CD4-positive, alpha-beta memory T cell (primary cell): ENCODE measurements at regions not wholly inside any gene's neighbourhood (a gene's known extent, or its start where the extent isn't known, plus 50 kb on each side); places are given as distances from the start of the nearest gene placed in this dataset.

ENCODE experiments used
- CTCF ChIA-PET: fragments of 350-600 bp; sonication (Branson Sonifier 250); formaldehyde crosslinking; loops from one replicate; lab custom pipeline; 2021; ENCODE audit warnings: inconsistent platforms; ENCODE audit not compliant: partially characterized antibody; lab: Charles Lee
- POLR2A ChIA-PET: fragments of 350-600 bp; sonication (Branson Sonifier 250); formaldehyde crosslinking; loops from one replicate; lab custom pipeline; 2021; ENCODE audit not compliant: partially characterized antibody; lab: Charles Lee
- DNase-seq, 5 donors: peaks; one replicate each; pipeline versions ENCODE4 v3.0.0 to v3.0.0-alpha.2; 2020 to 2022; ENCODE audit warnings: mixed read lengths in 1 of 5
- H3K27ac ChIP-seq: one replicate; pipeline ENCODE4 v1.7.0; 2013; ENCODE audit warnings: low read depth, low read length
- H3K27me3 ChIP-seq: 2 replicates; pipeline ENCODE4 v1.7.0; 2013; ENCODE audit warnings: mild to moderate bottlenecking, low read length, moderate library complexity; ENCODE audit not compliant: insufficient read depth
- H3K36me3 ChIP-seq: 2 replicates; pipeline ENCODE4 v1.7.0; 2013; ENCODE audit warnings: mild to moderate bottlenecking, low read length, moderate library complexity; ENCODE audit not compliant: insufficient read depth
- H3K4me1 ChIP-seq: 2 replicates; pipeline ENCODE4 v1.7.0; 2013; ENCODE audit warnings: mild to moderate bottlenecking, low read length, moderate library complexity; ENCODE audit not compliant: insufficient read depth
- H3K4me3 ChIP-seq, 2 donors: one replicate each; pipeline ENCODE4 v1.7.0; 2013; ENCODE audit warnings: low read length in 2 of 2, mild to moderate bottlenecking in 1 of 2
- H3K9me3 ChIP-seq, 2 donors: one replicate each; pipeline ENCODE4 v1.7.0; 2013; ENCODE audit warnings: low read length in 2 of 2, control low read depth in 1 of 2; ENCODE audit not compliant: control insufficient read depth in 1 of 2
- H3K27ac Mint-ChIP-seq, 7 donors: one replicate each; pipeline ENCODE4 v1.8.0; 2020 to 2021; ENCODE audit warnings: mixed read lengths in 7 of 7, mild to moderate bottlenecking in 6 of 7, inconsistent platforms in 3 of 7, moderate library complexity in 3 of 7
- H3K27me3 Mint-ChIP-seq, 2 donors: one replicate each; pipeline ENCODE4 v1.8.0; 2020 to 2021; ENCODE audit warnings: mixed read lengths in 2 of 2
- H3K36me3 Mint-ChIP-seq, 2 donors: one replicate each; pipeline ENCODE4 v1.8.0; 2020 to 2021; ENCODE audit warnings: mixed read lengths in 2 of 2, inconsistent platforms in 1 of 2, mild to moderate bottlenecking in 1 of 2
- H3K4me1 Mint-ChIP-seq, 4 donors: one replicate each; pipeline ENCODE4 v1.8.0; 2020 to 2021; ENCODE audit warnings: mixed read lengths in 4 of 4, mild to moderate bottlenecking in 1 of 4
- H3K4me3 Mint-ChIP-seq, 8 donors: one replicate each; pipeline ENCODE4 v1.8.0; 2020 to 2021; ENCODE audit warnings: mixed read lengths in 8 of 8, mild to moderate bottlenecking in 7 of 8, moderate library complexity in 6 of 8, inconsistent platforms in 3 of 8
- H3K9me3 Mint-ChIP-seq, 8 donors: one replicate each; pipeline ENCODE4 v1.8.0; 2020 to 2021; ENCODE audit warnings: mixed read lengths in 8 of 8, mild to moderate bottlenecking in 5 of 8, inconsistent platforms in 3 of 8, moderate library complexity in 1 of 8
- intact Hi-C: fragments of 100-400 bp; cut with micrococcal nuclease; formaldehyde crosslinking; loops from one replicate; pipeline ENCODE4 v1.15.1; 2023

DNA sequence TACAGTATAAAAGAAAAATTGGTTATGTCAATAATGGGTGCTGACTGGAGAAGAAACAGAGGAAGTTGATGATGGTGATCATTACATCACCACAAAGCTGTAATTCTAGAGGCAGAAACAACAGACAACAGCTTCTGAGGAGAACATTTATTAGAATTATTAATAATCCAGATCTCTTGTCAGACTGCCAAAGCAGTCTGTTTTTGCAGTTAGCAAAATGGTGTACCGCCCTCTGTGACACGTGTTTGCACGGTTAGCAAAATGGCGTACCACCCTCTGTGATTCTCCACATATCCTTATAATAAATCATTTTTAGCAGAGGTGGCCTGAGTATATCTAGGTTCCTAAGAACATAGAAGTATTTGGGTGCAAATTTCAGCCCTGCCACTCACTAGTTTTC lies 154.0 kb upstream of the TENT5D start:
- H3K9me3 ChIP-seq, result no peaks in the 10 kb centered on the region
- no peak for DNase-seq
- no peaks in the 10 kb centered on the region for H3K27me3 ChIP-seq
- H3K27ac ChIP-seq, result no peak overlapping the region
- no peaks in the 10 kb centered on the region for H3K36me3 Mint-ChIP-seq
- H3K27me3 Mint-ChIP-seq, result no peaks in the 10 kb centered on the region
- ChIA-PET POLR2A (no interaction called here), CTCF (no interaction called here)
- H3K27ac Mint-ChIP-seq, result no peak overlapping the region
- no peak overlapping the region for H3K4me3 Mint-ChIP-seq
- H3K4me1 Mint-ChIP-seq, result no peaks in the 10 kb centered on the region
- no peaks in the 10 kb centered on the region for H3K4me1 ChIP-seq
- no peaks in the 10 kb centered on the region for H3K36me3 ChIP-seq
- no peaks in the 10 kb centered on the region for H3K9me3 Mint-ChIP-seq
- intact Hi-C loops, result no loop called here
- no peak overlapping the region for H3K4me3 ChIP-seq

DNA sequence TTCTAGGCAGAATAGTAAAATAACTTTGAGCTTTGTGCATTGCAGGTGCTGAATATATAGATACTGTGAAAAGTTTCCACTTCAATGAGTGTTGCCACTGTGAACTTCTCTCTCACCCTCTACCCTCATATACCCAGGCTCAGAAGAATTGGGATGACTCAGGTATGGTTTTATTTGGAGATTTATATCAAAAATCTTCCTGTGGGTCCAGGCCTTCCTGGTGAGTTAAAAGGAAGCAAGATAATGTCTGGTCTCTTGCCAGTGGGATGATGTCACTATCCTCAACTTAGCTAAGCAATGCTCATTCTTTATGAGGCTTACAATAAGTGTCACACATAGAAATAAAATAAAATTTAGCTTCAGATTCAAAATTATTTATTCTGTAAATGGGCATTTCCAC lies 153.3 kb upstream of the TENT5D start:
- Mint-ChIP-seq H3K27me3 (no peaks in the 10 kb centered on the region), H3K4me3 (no peak overlapping the region), H3K27ac (no peak overlapping the region), H3K9me3 (no peaks in the 10 kb centered on the region), H3K4me1 (no peaks in the 10 kb centered on the region), H3K36me3 (no peaks in the 10 kb centered on the region)
- CTCF ChIA-PET, result no interaction called here
- H3K4me3 ChIP-seq, result no peak overlapping the region
- POLR2A ChIA-PET, result no interaction called here
- DNase-seq, result no peak
- no peaks in the 10 kb centered on the region for H3K9me3 ChIP-seq
- no peaks in the 10 kb centered on the region for H3K4me1 ChIP-seq
- intact Hi-C loops, result no loop called here
- no peak overlapping the region for H3K27ac ChIP-seq
- no peaks in the 10 kb centered on the region for H3K27me3 ChIP-seq
- H3K36me3 ChIP-seq, result no peaks in the 10 kb centered on the region

GRCh38 chrX:80267790-80268189 lies 152.5 kb upstream of the TENT5D start:
- no peak overlapping the region for H3K4me3 ChIP-seq
- no peaks in the 10 kb centered on the region for H3K27me3 ChIP-seq
- H3K36me3 ChIP-seq, result no peaks in the 10 kb centered on the region
- Mint-ChIP-seq H3K27ac (no peak overlapping the region), H3K36me3 (no peaks in the 10 kb centered on the region), H3K4me1 (no peaks in the 10 kb centered on the region), H3K4me3 (no peak overlapping the region), H3K9me3 (no peaks in the 10 kb centered on the region), H3K27me3 (no peaks in the 10 kb centered on the region)
- H3K9me3 ChIP-seq, result no peaks in the 10 kb centered on the region
- H3K27ac ChIP-seq, result no peak overlapping the region
- no peaks in the 10 kb centered on the region for H3K4me1 ChIP-seq
- no peak for DNase-seq
- ChIA-PET CTCF (no interaction called here), POLR2A (no interaction called here)
- intact Hi-C loops, result no loop called here

DNA sequence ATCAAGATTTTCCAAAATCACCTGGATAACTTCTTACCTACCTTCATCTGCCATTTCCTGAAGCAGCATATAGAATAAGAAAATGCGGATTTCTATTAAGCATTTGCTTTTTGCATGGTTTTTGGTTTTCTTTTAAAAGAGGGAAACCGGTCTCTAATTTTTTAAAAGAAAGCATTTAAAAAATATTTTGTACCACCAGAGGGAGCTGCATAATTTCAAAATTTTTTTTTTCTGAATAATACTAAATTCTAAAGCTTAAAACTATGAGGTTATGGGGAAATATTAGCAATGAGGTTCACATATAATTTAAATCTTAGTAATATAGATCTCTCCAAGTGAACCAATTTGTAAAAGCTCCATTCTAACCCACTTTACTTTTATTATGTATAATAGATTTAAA lies 137.7 kb upstream of the TENT5D start:
- Histone ChIP-seq H3K9me3 (no peaks in the 10 kb centered on the region), H3K36me3 (no peaks in the 10 kb centered on the region), H3K4me3 (no peak overlapping the region), H3K4me1 (no peaks in the 10 kb centered on the region), H3K27me3 (no peaks in the 10 kb centered on the region), H3K27ac (no peak overlapping the region)
- Mint-ChIP-seq H3K36me3 (no peaks in the 10 kb centered on the region), H3K9me3 (peaks cover 0 to 2% (median 0%) of the 10 kb centered on the region in 8 donors), H3K4me1 (no peaks in the 10 kb centered on the region), H3K4me3 (no peak overlapping the region), H3K27ac (no peak overlapping the region), H3K27me3 (no peaks in the 10 kb centered on the region)
- no peak for DNase-seq
- ChIA-PET CTCF (no interaction called here), POLR2A (no interaction called here)
- intact Hi-C loops, result no loop called here

DNA sequence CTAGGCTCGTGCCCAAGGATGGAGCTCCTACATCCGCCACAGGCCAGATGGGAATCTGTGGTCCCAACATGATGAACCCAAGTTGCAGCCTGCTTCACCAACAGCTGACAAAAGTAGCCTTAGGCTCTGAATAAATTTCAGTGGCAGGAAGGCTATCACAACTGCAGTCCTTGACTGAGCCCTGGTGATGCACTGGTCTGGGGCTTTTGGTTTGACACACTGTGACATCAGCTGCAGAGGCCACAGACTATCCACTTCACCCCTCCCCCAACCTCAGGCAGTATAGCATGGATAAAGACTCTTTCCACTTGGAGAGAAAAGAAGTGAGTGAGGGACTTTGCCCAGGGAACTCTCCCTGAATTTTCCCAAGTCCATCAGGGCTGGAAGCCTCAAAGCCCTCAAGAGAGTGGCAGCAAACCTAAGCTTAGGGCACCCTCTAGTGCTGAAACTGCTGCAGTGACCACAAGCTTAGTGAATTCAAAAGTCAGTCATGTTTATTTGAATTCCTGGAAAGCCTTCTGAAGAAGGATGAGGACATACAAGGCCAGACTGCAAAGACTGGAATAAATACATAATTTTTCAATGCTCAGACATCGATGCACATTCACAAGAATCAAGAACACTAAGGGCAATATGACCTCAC lies 135.0 kb upstream of the TENT5D start:
- Mint-ChIP-seq H3K4me1 (no peaks in the 10 kb centered on the region), H3K27me3 (no peaks in the 10 kb centered on the region), H3K4me3 (no peak overlapping the region), H3K9me3 (peaks cover 0 to under 1% (median 0%) of the 10 kb centered on the region in 8 donors), H3K36me3 (no peaks in the 10 kb centered on the region), H3K27ac (no peak overlapping the region)
- Histone ChIP-seq H3K4me3 (no peak overlapping the region), H3K27ac (no peak overlapping the region), H3K27me3 (no peaks in the 10 kb centered on the region), H3K4me1 (no peaks in the 10 kb centered on the region), H3K9me3 (no peaks in the 10 kb centered on the region), H3K36me3 (no peaks in the 10 kb centered on the region)
- intact Hi-C loops, result no loop called here
- DNase-seq, result no peak
- ChIA-PET POLR2A (no interaction called here), CTCF (no interaction called here)

DNA sequence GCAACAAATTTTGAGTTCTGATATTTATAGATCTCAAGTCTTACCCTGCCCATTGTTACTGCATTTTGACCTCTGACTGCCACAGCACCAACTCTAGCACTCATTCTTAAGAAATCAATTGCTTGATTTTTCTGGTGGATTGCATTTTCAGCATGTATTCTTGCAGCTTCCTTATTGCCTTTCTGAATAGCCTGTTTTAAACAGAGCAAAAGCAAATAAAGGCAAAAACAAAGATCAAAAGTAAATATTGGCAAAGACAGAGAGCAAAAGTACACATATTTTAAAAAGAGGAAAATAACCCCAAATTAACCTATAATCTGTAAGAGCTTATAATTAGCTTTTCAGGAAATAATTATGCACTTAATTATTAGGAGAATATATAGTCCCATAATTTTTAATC lies 129.4 kb upstream of the TENT5D start:
- DNase-seq, result no peak
- Histone ChIP-seq H3K27me3 (no peaks in the 10 kb centered on the region), H3K4me1 (no peaks in the 10 kb centered on the region), H3K4me3 (no peak overlapping the region), H3K27ac (no peak overlapping the region), H3K36me3 (no peaks in the 10 kb centered on the region), H3K9me3 (no peaks in the 10 kb centered on the region)
- Mint-ChIP-seq H3K27ac (no peak overlapping the region), H3K27me3 (no peaks in the 10 kb centered on the region), H3K36me3 (no peaks in the 10 kb centered on the region), H3K4me3 (no peak overlapping the region), H3K4me1 (no peaks in the 10 kb centered on the region), H3K9me3 (peaks cover 0 to 5% (median under 1%) of the 10 kb centered on the region in 8 donors)
- ChIA-PET POLR2A (no interaction called here), CTCF (no interaction called here)
- intact Hi-C loops, result no loop called here

DNA sequence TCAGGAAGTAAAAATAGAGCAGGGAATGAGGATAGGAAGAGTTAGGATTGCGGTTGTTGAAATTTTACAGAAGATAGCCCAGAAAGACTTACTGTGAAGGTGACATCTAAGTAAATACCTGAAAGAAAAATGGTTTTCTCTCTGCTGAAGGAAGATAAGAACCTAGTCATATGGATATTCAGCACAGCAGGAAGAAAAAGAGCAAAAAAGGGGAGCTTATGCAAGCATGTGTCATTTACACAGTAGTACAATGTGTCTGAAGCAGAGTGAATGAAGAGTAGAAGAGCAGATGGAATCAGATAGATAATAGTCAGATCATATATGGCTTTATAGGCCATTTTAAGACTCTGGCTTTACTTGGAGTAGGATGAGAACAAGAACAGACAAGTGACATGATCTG lies 126.9 kb upstream of the TENT5D start:
- ChIA-PET CTCF (no interaction called here), POLR2A (no interaction called here)
- DNase-seq, result no peak
- intact Hi-C loops, result no loop called here
- Mint-ChIP-seq H3K4me1 (no peaks in the 10 kb centered on the region), H3K9me3 (peaks cover 0 to 8% (median under 1%) of the 10 kb centered on the region in 8 donors), H3K36me3 (no peaks in the 10 kb centered on the region), H3K27me3 (no peaks in the 10 kb centered on the region), H3K27ac (no peak overlapping the region), H3K4me3 (no peak overlapping the region)
- no peaks in the 10 kb centered on the region for H3K27me3 ChIP-seq
- no peaks in the 10 kb centered on the region for H3K4me1 ChIP-seq
- no peaks in the 10 kb centered on the region for H3K36me3 ChIP-seq
- no peak overlapping the region for H3K27ac ChIP-seq
- no peaks in the 10 kb centered on the region for H3K9me3 ChIP-seq
- H3K4me3 ChIP-seq, result no peak overlapping the region

GRCh38 chrX:80306007-80306406 lies 114.2 kb upstream of the TENT5D start:
- no peaks in the 10 kb centered on the region for H3K4me1 ChIP-seq
- no peaks in the 10 kb centered on the region for H3K27me3 ChIP-seq
- CTCF ChIA-PET, result no interaction called here
- no peak overlapping the region for H3K27ac ChIP-seq
- intact Hi-C loops, result no loop called here
- no peak overlapping the region for H3K4me3 ChIP-seq
- Mint-ChIP-seq H3K36me3 (no peaks in the 10 kb centered on the region), H3K9me3 (peaks cover 0 to 9% (median 1%) of the 10 kb centered on the region in 8 donors), H3K4me1 (no peaks in the 10 kb centered on the region), H3K27ac (no peak overlapping the region), H3K27me3 (no peaks in the 10 kb centered on the region), H3K4me3 (no peak overlapping the region)
- DNase-seq, result no peak
- POLR2A ChIA-PET, result no interaction called here
- no peaks in the 10 kb centered on the region for H3K9me3 ChIP-seq
- H3K36me3 ChIP-seq, result no peaks in the 10 kb centered on the region
